K562 (cell line): ENCODE measurements at regions not wholly inside any gene's neighbourhood (a gene's known extent, or its start where the extent isn't known, plus 50 kb on each side); places are given as distances from the start of the nearest gene placed in this dataset.

ENCODE experiments used
- ATAC-seq: fragments of 200-7000 bp; cut with Tn5 transposase; 3 replicates; pipeline ENCODE4 v1.9.1; 2020; ENCODE audit warnings: moderate library complexity
- BruUV-seq: library from RNA; stranded (reverse); fragments of 400-500 nt; replicated peaks from 2 replicates; lab custom pipeline; 2021; lab: Mats Ljungman, UMichigan
- CTCF ChIA-PET: fragments of 300-600 bp; formaldehyde crosslinking; extraction: SDS; loops from one replicate; lab custom pipeline; 2021; ENCODE audit warnings: low intra/inter-chr PET ratio; lab: Yijun Ruan, JAX
- POLR2A ChIA-PET: fragments of 300-600, 350-650 bp; sonication (Branson Sonifier 250); formaldehyde crosslinking; extraction: SDS; loops from one replicate; lab custom pipeline; 2021; ENCODE audit warnings: antibody characterized with exemption, inconsistent platforms; lab: Yijun Ruan, JAX
- DNase-seq, 4 experiments: peaks; one replicate each; pipeline versions ENCODE4 v3.0.0 to v3.0.0-alpha.2; 2011 to 2018; ENCODE audit warnings: low spot score in 3 of 4, mixed read lengths in 3 of 4; ENCODE audit errors: extremely low read depth in 1 of 4
- FAIRE-seq: peaks from 2 replicates; lab custom pipeline; 2011; peaks lifted over from hg19 to GRCh38; lab: Jason Lieb, UNC
- H2AFZ ChIP-seq: 2 replicates; pipeline ENCODE4 v1.6.0; 2011; ENCODE audit warnings: low read depth, low read length, control low read depth, inconsistent platforms
- H3K27ac ChIP-seq: fragments of 200-600 bp; 3 replicates; pipeline ENCODE4 v1.8.0; 2011; ENCODE audit warnings: low read depth, mild to moderate bottlenecking, control low read depth, inconsistent platforms, low read length, moderate library complexity, mixed read lengths; ENCODE audit errors: extremely low read depth
- H3K27me3 ChIP-seq, 2 experiments: fragments of 300-600 bp in 1 of 2; 2 replicates in 1 of 2; 3 replicates in 1 of 2; pipeline versions ENCODE4 v1.6.0 to v1.8.0; 2011; ENCODE audit warnings: inconsistent platforms in 2 of 2, low read length in 2 of 2, mild to moderate bottlenecking in 1 of 2, mixed read lengths in 1 of 2, moderate library complexity in 1 of 2; ENCODE audit not compliant: control insufficient read depth in 2 of 2, insufficient read depth in 2 of 2
- H3K36me3 ChIP-seq: fragments of 300-600 bp; 3 replicates; pipeline ENCODE4 v1.8.0; 2011; ENCODE audit warnings: mild to moderate bottlenecking, low read length, inconsistent platforms; ENCODE audit not compliant: control insufficient read depth, insufficient read depth
- H3K4me1 ChIP-seq, 2 experiments: fragments of 200-600 bp in 1 of 2; replicated peaks in 1 of 2; 2 replicates in 1 of 2; 3 replicates in 1 of 2; pipeline versions ENCODE4 v1.5.1 to v1.8.0; 2011; ENCODE audit warnings: inconsistent platforms in 2 of 2, low read length in 2 of 2, mild to moderate bottlenecking in 1 of 2, mixed read lengths in 1 of 2, moderate library complexity in 1 of 2; ENCODE audit not compliant: control insufficient read depth in 2 of 2, insufficient read depth in 2 of 2
- H3K4me2 ChIP-seq: 2 replicates; pipeline ENCODE4 v1.6.1; 2011; ENCODE audit warnings: low read length, control low read depth, inconsistent platforms, mixed read lengths; ENCODE audit not compliant: insufficient read depth
- H3K4me3 ChIP-seq: fragments of 200-600 bp; sonication (generic), shearing (Covaris generic); 2 replicates; pipeline ENCODE4 v1.5.1; 2016; ENCODE audit warnings: control low read depth, inconsistent platforms
- H3K79me2 ChIP-seq: fragments of 200-600 bp; 3 replicates; pipeline ENCODE4 v1.8.0; 2011; ENCODE audit warnings: low read length, inconsistent platforms; ENCODE audit not compliant: control insufficient read depth, insufficient read depth
- H3K9ac ChIP-seq, 2 experiments: 2 replicates each; pipeline versions ENCODE4 v1.6.0 to v1.6.1; 2011; ENCODE audit warnings: low read depth in 2 of 2, low read length in 2 of 2, control low read depth in 1 of 2, inconsistent platforms in 1 of 2, mild to moderate bottlenecking in 1 of 2, mixed read lengths in 1 of 2; ENCODE audit not compliant: insufficient read depth in 1 of 2
- H3K9me1 ChIP-seq: one replicate; pipeline ENCODE4 v1.6.0; 2011; ENCODE audit warnings: inconsistent platforms, mild to moderate bottlenecking, low read length, moderate library complexity; ENCODE audit not compliant: control insufficient read depth, insufficient read depth
- H3K9me3 ChIP-seq: replicated peaks from 2 replicates; pipeline ENCODE4 v1.5.1; 2011; ENCODE audit warnings: low read depth, low read length, inconsistent platforms; ENCODE audit not compliant: control insufficient read depth, insufficient read depth
- H4K20me1 ChIP-seq: replicated peaks from 2 replicates; pipeline ENCODE4 v1.6.1; 2011; ENCODE audit warnings: low read length, inconsistent platforms, mixed read lengths; ENCODE audit not compliant: control insufficient read depth, insufficient read depth
- ATF4 ChIP-seq: fragments of 450-650 bp; formaldehyde crosslinking; IDR thresholded peaks from 2 replicates; pipeline ENCODE4 v1.4.0; 2022; ENCODE audit warnings: mild to moderate bottlenecking, moderate library complexity
- KLF6 ChIP-seq: fragments of 250-450 bp; sonication (Bioruptor Pico); IDR thresholded peaks from 2 replicates; pipeline ENCODE4 v1.4.0; 2020; ENCODE audit warnings: mild to moderate bottlenecking, moderate library complexity, borderline replicate concordance
- LCOR ChIP-seq: sonication (generic); formaldehyde crosslinking; IDR thresholded peaks from 2 replicates; pipeline ENCODE4 v1.8.0; 2022; ENCODE audit warnings: mild to moderate bottlenecking, missing genetic modification reagents
- OTX1 ChIP-seq: fragments of 450-650 bp; formaldehyde crosslinking; IDR thresholded peaks from 2 replicates; pipeline ENCODE4 v1.4.0; 2022; ENCODE audit warnings: mild to moderate bottlenecking
- PHTF2 ChIP-seq: fragments of 250-450 bp; sonication (Bioruptor Pico); IDR thresholded peaks from 2 replicates; pipeline ENCODE4 v1.5.0; 2021; ENCODE audit warnings: mild to moderate bottlenecking
- POLR2H ChIP-seq: IDR thresholded peaks from 2 replicates; pipeline ENCODE4 v1.6.1; 2016; ENCODE audit warnings: missing genetic modification characterization, low read depth, mild to moderate bottlenecking, control low read depth, missing compliant biosample characterization, moderate library complexity
- SMAD3 ChIP-seq: fragments of 450-650 bp; formaldehyde crosslinking; conservative IDR thresholded peaks from 2 replicates; pipeline ENCODE4 v1.4.0; 2020; ENCODE audit warnings: mild to moderate bottlenecking
- TRIM24 ChIP-seq, 2 experiments: fragments of 450-650 bp; IDR thresholded peaks; 2 replicates each; pipeline ENCODE4 v1.6.1; 2016
- ZNF175 ChIP-seq: fragments of 200-800 bp; sonication (Bioruptor generic); IDR thresholded peaks from 2 replicates; pipeline ENCODE4 v1.6.1; 2016; ENCODE audit warnings: low read depth, mild to moderate bottlenecking, missing genetic modification characterization, missing compliant biosample characterization
- ZNF589 ChIP-seq: fragments of 200-800 bp; sonication (Bioruptor generic); IDR thresholded peaks from 2 replicates; pipeline ENCODE4 v1.6.1; 2016; ENCODE audit warnings: low read depth, missing genetic modification characterization, missing compliant biosample characterization
- WGBS: fragments of 100-300 bp; shearing (Covaris generic); methylation state at CpG from one replicate; pipeline ENCODE4 v1.1.6; 2016; ENCODE audit warnings: low coverage, mixed read lengths; ENCODE audit not compliant: insufficient coverage; ENCODE audit errors: missing lambda C conversion rate; 5-methylcytosine and 5-hydroxymethylcytosine counted together
- in situ Hi-C: fragments of 300-500 bp; cut with MboI; formaldehyde crosslinking; loops from 4 replicates; pipeline ENCODE4 v1.15.0; 2018; ENCODE audit warnings: inconsistent platforms, mixed read lengths
- intact Hi-C: fragments of 100-400 bp; cut with micrococcal nuclease; formaldehyde crosslinking; loops from 2 replicates; pipeline ENCODE4 v1.14.2; 2022
- TF ChIP-seq, protein P1 (sequence below): fragments of 450-650 bp; formaldehyde crosslinking; IDR thresholded peaks from 2 replicates; pipeline ENCODE4 v1.4.0; 2020; ENCODE audit warnings: mild to moderate bottlenecking, moderate library complexity
- TF ChIP-seq, protein P2 (sequence below), 2 experiments: fragments of 150-350 bp in 1 of 2; IDR thresholded peaks; 2 replicates each; pipeline ENCODE4 v1.6.1; 2012 to 2016; ENCODE audit warnings: low read depth in 2 of 2, low read length in 2 of 2, mild to moderate bottlenecking in 1 of 2, moderate library complexity in 1 of 2
- TF ChIP-seq, protein P3 (sequence below), 2 experiments: fragments of 450-650 bp in 1 of 2; sonication (generic) in 1 of 2; formaldehyde crosslinking in 1 of 2; IDR thresholded peaks in 1 of 2; conservative IDR thresholded peaks in 1 of 2; 2 replicates each; pipeline versions ENCODE4 v1.6.1 to v1.8.1; 2016 to 2023; ENCODE audit warnings: mild to moderate bottlenecking in 2 of 2, moderate library complexity in 2 of 2, inconsistent platforms in 1 of 2, missing genetic modification reagents in 1 of 2

DNA sequence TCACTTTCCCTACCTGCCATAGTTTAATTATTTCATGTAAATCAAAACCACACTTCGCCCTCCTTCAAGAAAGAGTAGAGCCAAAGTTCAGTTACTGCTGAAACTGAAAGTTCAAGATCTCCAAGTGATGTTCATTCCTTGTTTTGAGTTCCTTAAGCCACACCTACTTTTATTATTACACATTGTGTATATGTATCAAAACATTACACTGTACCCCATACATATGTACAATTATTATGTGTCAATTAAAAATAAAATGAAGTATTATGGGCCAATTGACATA is 892.3 kb upstream of the NDST4 start (continued):
- TF ChIP-seq, protein P1, sequence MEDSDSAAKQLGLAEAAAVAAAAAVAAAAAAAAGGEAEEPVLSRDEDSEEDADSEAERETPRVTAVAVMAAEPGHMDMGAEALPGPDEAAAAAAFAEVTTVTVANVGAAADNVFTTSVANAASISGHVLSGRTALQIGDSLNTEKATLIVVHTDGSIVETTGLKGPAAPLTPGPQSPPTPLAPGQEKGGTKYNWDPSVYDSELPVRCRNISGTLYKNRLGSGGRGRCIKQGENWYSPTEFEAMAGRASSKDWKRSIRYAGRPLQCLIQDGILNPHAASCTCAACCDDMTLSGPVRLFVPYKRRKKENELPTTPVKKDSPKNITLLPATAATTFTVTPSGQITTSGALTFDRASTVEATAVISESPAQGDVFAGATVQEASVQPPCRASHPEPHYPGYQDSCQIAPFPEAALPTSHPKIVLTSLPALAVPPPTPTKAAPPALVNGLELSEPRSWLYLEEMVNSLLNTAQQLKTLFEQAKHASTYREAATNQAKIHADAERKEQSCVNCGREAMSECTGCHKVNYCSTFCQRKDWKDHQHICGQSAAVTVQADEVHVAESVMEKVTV (CRISPR knock-in tag), result no peak
- TF ChIP-seq, protein P2, sequence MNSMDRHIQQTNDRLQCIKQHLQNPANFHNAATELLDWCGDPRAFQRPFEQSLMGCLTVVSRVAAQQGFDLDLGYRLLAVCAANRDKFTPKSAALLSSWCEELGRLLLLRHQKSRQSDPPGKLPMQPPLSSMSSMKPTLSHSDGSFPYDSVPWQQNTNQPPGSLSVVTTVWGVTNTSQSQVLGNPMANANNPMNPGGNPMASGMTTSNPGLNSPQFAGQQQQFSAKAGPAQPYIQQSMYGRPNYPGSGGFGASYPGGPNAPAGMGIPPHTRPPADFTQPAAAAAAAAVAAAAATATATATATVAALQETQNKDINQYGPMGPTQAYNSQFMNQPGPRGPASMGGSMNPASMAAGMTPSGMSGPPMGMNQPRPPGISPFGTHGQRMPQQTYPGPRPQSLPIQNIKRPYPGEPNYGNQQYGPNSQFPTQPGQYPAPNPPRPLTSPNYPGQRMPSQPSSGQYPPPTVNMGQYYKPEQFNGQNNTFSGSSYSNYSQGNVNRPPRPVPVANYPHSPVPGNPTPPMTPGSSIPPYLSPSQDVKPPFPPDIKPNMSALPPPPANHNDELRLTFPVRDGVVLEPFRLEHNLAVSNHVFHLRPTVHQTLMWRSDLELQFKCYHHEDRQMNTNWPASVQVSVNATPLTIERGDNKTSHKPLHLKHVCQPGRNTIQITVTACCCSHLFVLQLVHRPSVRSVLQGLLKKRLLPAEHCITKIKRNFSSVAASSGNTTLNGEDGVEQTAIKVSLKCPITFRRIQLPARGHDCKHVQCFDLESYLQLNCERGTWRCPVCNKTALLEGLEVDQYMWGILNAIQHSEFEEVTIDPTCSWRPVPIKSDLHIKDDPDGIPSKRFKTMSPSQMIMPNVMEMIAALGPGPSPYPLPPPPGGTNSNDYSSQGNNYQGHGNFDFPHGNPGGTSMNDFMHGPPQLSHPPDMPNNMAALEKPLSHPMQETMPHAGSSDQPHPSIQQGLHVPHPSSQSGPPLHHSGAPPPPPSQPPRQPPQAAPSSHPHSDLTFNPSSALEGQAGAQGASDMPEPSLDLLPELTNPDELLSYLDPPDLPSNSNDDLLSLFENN (IDR thresholded peaks at IDR 0.05; ENCODE audit: low read depth in 2 of 2, low read length in 2 of 2), result no peak
- TF ChIP-seq LCOR (no peak), ZNF175 (CRISPR knock-in tag) (peak; percentile 83)

- in situ Hi-C loops, result no loop called here
- ChIA-PET POLR2A (no interaction called here), CTCF (no interaction called here)
- Histone ChIP-seq H2AFZ (no peak overlapping the region), H3K79me2 (no peaks in the 10 kb centered on the region), H3K4me3 (no peak overlapping the region), H3K36me3 (no peaks in the 10 kb centered on the region), H3K4me1 (no peaks in the 10 kb centered on the region; a peak in 1 of 5 replicates), H3K9me1 (no peaks in the 10 kb centered on the region), H3K9me3 (no peaks in the 10 kb centered on the region), H3K27ac (no peak overlapping the region), H3K27me3 (no peaks in the 10 kb centered on the region), H3K4me2 (no peak overlapping the region), H4K20me1 (no peaks in the 10 kb centered on the region), H3K9ac (no peak overlapping the region)
- BruUV-seq, result no TSS peak
- DNase-seq (no peak), FAIRE-seq (no peak), ATAC-seq (no peak)
- intact Hi-C loops, result no loop called here
- 0% methylated on average over 3 of the region's 3 CpGs for WGBS
- peak; percentile 90 for TF ChIP-seq ATF4 (CRISPR knock-in tag)
- TF ChIP-seq OTX1, result no peak
- no peak for TF ChIP-seq PHTF2 (CRISPR knock-in tag)
- TF ChIP-seq SMAD3 (CRISPR knock-in tag), result 0 out of 2 replicates have a peak, but pooled peaks have one; percentile 6
- TF ChIP-seq, protein P3, sequence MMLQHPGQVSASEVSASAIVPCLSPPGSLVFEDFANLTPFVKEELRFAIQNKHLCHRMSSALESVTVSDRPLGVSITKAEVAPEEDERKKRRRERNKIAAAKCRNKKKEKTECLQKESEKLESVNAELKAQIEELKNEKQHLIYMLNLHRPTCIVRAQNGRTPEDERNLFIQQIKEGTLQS (IDR thresholded peaks at IDR 0.05), result peak; percentile 24; the same call in 1 of the 2 replicates
- TF ChIP-seq, protein P3 (CRISPR knock-in tag; conservative IDR thresholded peaks at IDR 0.05), result no peak
- peak; percentile 95 for TF ChIP-seq ZNF175 (CRISPR knock-in tag)
- TF ChIP-seq TRIM24 (IDR thresholded peaks at IDR 0.05), result peak in 1 of 2 experiments; percentile 63; a peak in 1 of 4 replicates
- 0 out of 2 replicates have a peak, but pooled peaks have one; percentile 62 for TF ChIP-seq KLF6
- TF ChIP-seq ZNF589 (CRISPR knock-in tag), result peak; percentile 38
- TF ChIP-seq POLR2H, result peak; percentile 66
Observed at GRCh38 chr4:116005037-116005805, 891.8 kb upstream of the NDST4 start.
